Body of pancreas (tissue), 4 donors: ENCODE measurements at regions not wholly inside any gene's neighbourhood (a gene's known extent, or its start where the extent isn't known, plus 50 kb on each side); places are given as distances from the start of the nearest gene placed in this dataset.
"Not testable (repeated sequence)": the region's sequence is repeated elsewhere in the genome, so short reads cannot be mapped to it uniquely, and the experiment has no call there.

Experiments
- ATAC-seq: fragments of 150-250 bp; one replicate; pipeline ENCODE4 v1.9.1; 2016
- DNase-seq, 4 donors: peaks; one replicate each; pipeline ENCODE4 v3.0.0-alpha.2; 2019
- H3K27ac ChIP-seq, 4 donors: fragments of 200-600 bp; sonication (generic); 1 replicate in 3 of 4; 2 replicates in 1 of 4; pipeline versions ENCODE4 v1.5.1 to v1.6.1; 2016 to 2019; ENCODE audit warnings: mild to moderate bottlenecking in 1 of 4, mixed read lengths in 1 of 4, moderate library complexity in 1 of 4
- H3K27me3 ChIP-seq, 2 donors: fragments of 200-600 bp; sonication (generic); one replicate each; pipeline ENCODE4 v1.6.0; 2016; ENCODE audit warnings: mild to moderate bottlenecking in 1 of 2
- H3K36me3 ChIP-seq, 2 donors: fragments of 200-600 bp; sonication (generic); replicated peaks in 1 of 2; 2 replicates each; pipeline ENCODE4 v1.5.1; 2016; ENCODE audit warnings: low read depth in 2 of 2; ENCODE audit not compliant: insufficient read depth in 1 of 2
- H3K4me1 ChIP-seq: fragments of 200-600 bp; sonication (generic); one replicate; pipeline ENCODE4 v1.6.0; 2016
- H3K4me3 ChIP-seq, 2 donors: fragments of 200-600 bp; sonication (generic); 1 replicate in 1 of 2; 2 replicates in 1 of 2; pipeline ENCODE4 v1.5.1; 2016 to 2019
- H3K9me3 ChIP-seq, 3 donors: fragments of 200-600 bp; sonication (generic); 1 replicate in 2 of 3; 2 replicates in 1 of 3; pipeline ENCODE4 v1.5.1; 2016
- CTCF ChIP-seq, 7 experiments: fragments of 450-650 bp in 4 of 7; fragments of 200-600 bp in 3 of 7; sonication (generic) in 3 of 7; IDR thresholded peaks; one replicate each; pipeline ENCODE4 v1.5.1; 2016 to 2019; ENCODE audit warnings: antibody characterized with exemption in 7 of 7
- POLR2A ChIP-seq, 3 donors: fragments of 450-650 bp; IDR thresholded peaks; one replicate each; pipeline ENCODE4 v1.6.1; 2016; ENCODE audit warnings: antibody characterized with exemption in 3 of 3, mild to moderate bottlenecking in 2 of 3
- WGBS, 2 donors: methylation state at CpG; one replicate each; pipeline ENCODE4 v1.1.5; 2017; 5-methylcytosine and 5-hydroxymethylcytosine counted together
- intact Hi-C: fragments of 100-400 bp; cut with DNase I; formaldehyde crosslinking; loops from one replicate; pipeline ENCODE4 v1.15.1; 2023

GRCh38 chr15:20282491-20282943 is 259.1 kb downstream of the GOLGA6L6 start:
- H3K36me3 ChIP-seq, H3K4me1 ChIP-seq, DNase-seq, intact Hi-C loops, H3K4me3 ChIP-seq, H3K27ac ChIP-seq, H3K27me3 ChIP-seq, ATAC-seq: not testable (repeated sequence)
- 69 to 79% methylated on average over 29 of the region's 29 CpGs for whole genome bisulfite sequencing, 2 donors
- H3K9me3 ChIP-seq, result peaks cover 0 to 19% (median 0%) of the 10 kb centered on the region in 3 donors

GRCh38 chr15:20281567-20282275 is 259.9 kb downstream of the GOLGA6L6 start:
- H3K27ac ChIP-seq, H3K27me3 ChIP-seq, DNase-seq, H3K4me1 ChIP-seq, H3K4me3 ChIP-seq, ATAC-seq, H3K36me3 ChIP-seq, intact Hi-C loops: not testable (repeated sequence)
- 57 to 67% methylated on average over 7 of the region's 7 CpGs for WGBS, 2 donors
- peaks cover 0 to 19% (median 0%) of the 10 kb centered on the region in 3 donors for H3K9me3 ChIP-seq

- Histone ChIP-seq H3K9me3 (peaks cover 0 to 23% (median 0%) of the 10 kb centered on the region in 3 donors), H3K27me3 (no peaks in the 10 kb centered on the region), H3K36me3 (no peaks in the 10 kb centered on the region), H3K4me1 (no peaks in the 10 kb centered on the region), H3K4me3 (no peak overlapping the region), H3K27ac (no peak overlapping the region)
- ATAC-seq (no peak), DNase-seq (no peak)
- 53 to 66% methylated on average over 10 to 16 of the region's 16 CpGs for WGBS, 2 donors
- intact Hi-C loops, result no loop called here
- TF ChIP-seq CTCF (IDR thresholded peaks at IDR 0.05) (no peak), POLR2A (IDR thresholded peaks at IDR 0.05) (no peak)
These were observed 260.6 kb downstream of the GOLGA6L6 start for GRCh38 chr15:20280933-20281463.

- peaks cover 0 to 23% (median 0%) of the 10 kb centered on the region in 3 donors for H3K9me3 ChIP-seq
- intact Hi-C loops, H3K27me3 ChIP-seq, ATAC-seq, H3K27ac ChIP-seq, H3K4me3 ChIP-seq, DNase-seq, H3K36me3 ChIP-seq, H3K4me1 ChIP-seq: not testable (repeated sequence)
- WGBS, 2 donors, result 51 to 64% methylated on average over 13 of the region's 13 CpGs
These were observed 261.3 kb downstream of the GOLGA6L6 start for GRCh38 chr15:20280141-20280932.

GRCh38 chr15:20279056-20279455 is 262.5 kb downstream of the GOLGA6L6 start:
- intact Hi-C loops, ATAC-seq: not testable (repeated sequence)
- peaks cover 0 to 23% (median 0%) of the 10 kb centered on the region in 3 donors for H3K9me3 ChIP-seq

GRCh38 chr15:20278376-20278775 is 263.2 kb downstream of the GOLGA6L6 start:
- ATAC-seq, H3K27me3 ChIP-seq, intact Hi-C loops, H3K36me3 ChIP-seq, DNase-seq, H3K4me3 ChIP-seq, H3K4me1 ChIP-seq, H3K27ac ChIP-seq: not testable (repeated sequence)
- peaks cover 0 to 23% (median 0%) of the 10 kb centered on the region in 3 donors for H3K9me3 ChIP-seq
- 5 to 19% methylated on average over 1 of the region's 1 CpG for WGBS, 2 donors

More at GRCh38 chr15:20279056-20279455, 262.5 kb downstream of the GOLGA6L6 start:
- 22 to 39% methylated on average over 4 of the region's 4 CpGs for WGBS, 2 donors
- not testable (repeated sequence) for DNase-seq, H3K4me3 ChIP-seq, H3K4me1 ChIP-seq, H3K36me3 ChIP-seq, H3K27me3 ChIP-seq, H3K27ac ChIP-seq

- intact Hi-C loops, H3K4me1 ChIP-seq, DNase-seq, H3K4me3 ChIP-seq, H3K27me3 ChIP-seq, ATAC-seq, H3K36me3 ChIP-seq, H3K27ac ChIP-seq: not testable (repeated sequence)
- peaks cover 0 to 23% (median 0%) of the 10 kb centered on the region in 3 donors for H3K9me3 ChIP-seq
- 67 to 79% methylated on average over 3 of the region's 3 CpGs for WGBS, 2 donors
These were observed 264.1 kb downstream of the GOLGA6L6 start for GRCh38 chr15:20277451-20277850.

- H3K9me3 ChIP-seq, result peaks cover 0 to 19% (median 0%) of the 10 kb centered on the region in 3 donors
These were observed 265.1 kb downstream of the GOLGA6L6 start for GRCh38 chr15:20276312-20277114.

GRCh38 chr15:20275373-20275967 is 266.1 kb downstream of the GOLGA6L6 start:
- intact Hi-C loops, DNase-seq, H3K4me1 ChIP-seq, ATAC-seq, H3K27ac ChIP-seq, H3K36me3 ChIP-seq, H3K27me3 ChIP-seq, H3K4me3 ChIP-seq: not testable (repeated sequence)
- 38 to 40% methylated on average over 5 of the region's 5 CpGs for WGBS, 2 donors
- H3K9me3 ChIP-seq, result peaks cover 0 to 12% (median 0%) of the 10 kb centered on the region in 3 donors

More at GRCh38 chr15:20276312-20277114, 265.1 kb downstream of the GOLGA6L6 start:
- H3K27ac ChIP-seq, H3K4me1 ChIP-seq, H3K27me3 ChIP-seq, H3K36me3 ChIP-seq, DNase-seq, intact Hi-C loops, H3K4me3 ChIP-seq, ATAC-seq: not testable (repeated sequence)
- WGBS, 2 donors, result 59 to 61% methylated on average over 13 of the region's 13 CpGs
